HEK293 (cell line): ENCODE measurements at regions not wholly inside any gene's neighbourhood (a gene's known extent, or its start where the extent isn't known, plus 50 kb on each side); places are given as distances from the start of the nearest gene placed in this dataset.

Source experiments
- YY1 ChIP-seq: fragments of 450-650 bp; formaldehyde crosslinking; IDR thresholded peaks from 2 replicates; pipeline ENCODE4 v1.5.1; 2018; ENCODE audit warnings: missing biosample characterization, missing genetic modification characterization
- TF ChIP-seq, protein P1 (sequence below): fragments of 450-650 bp; formaldehyde crosslinking; IDR thresholded peaks from 2 replicates; pipeline ENCODE4 v1.5.1; 2016; ENCODE audit warnings: missing biosample characterization, missing genetic modification characterization

DNA sequence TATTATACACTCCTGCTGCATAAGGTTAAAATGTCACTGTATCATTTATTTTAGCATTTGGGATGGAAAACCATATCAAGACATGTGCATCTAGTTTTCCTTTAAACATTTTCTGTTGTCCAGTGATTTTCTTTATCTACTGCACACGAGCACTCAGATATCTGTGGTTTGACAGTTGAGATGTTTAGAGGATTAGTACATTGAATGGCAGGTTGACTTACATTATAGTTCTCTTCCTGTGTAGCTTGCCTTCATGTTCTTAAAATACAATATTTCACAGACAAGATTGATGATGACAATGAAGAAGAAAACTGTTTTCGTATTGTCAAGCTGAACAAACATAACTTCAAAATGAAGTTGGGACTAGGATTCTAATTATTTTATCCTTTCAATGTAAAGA lies 2378.4 kb upstream of the WWC1 start:
- TF ChIP-seq, protein P1, sequence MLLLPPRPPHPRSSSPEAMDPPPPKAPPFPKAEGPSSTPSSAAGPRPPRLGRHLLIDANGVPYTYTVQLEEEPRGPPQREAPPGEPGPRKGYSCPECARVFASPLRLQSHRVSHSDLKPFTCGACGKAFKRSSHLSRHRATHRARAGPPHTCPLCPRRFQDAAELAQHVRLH = no peak
- no peak for TF ChIP-seq YY1
